Panc1 (cell line): ENCODE measurements at regions not wholly inside any gene's neighbourhood (a gene's known extent, or its start where the extent isn't known, plus 50 kb on each side); places are given as distances from the start of the nearest gene placed in this dataset.

Source experiments
- ATAC-seq: fragments of 200-7000 bp; cut with Tn5 transposase; 2 replicates; pipeline ENCODE4 v1.9.1; 2020; ENCODE audit warnings: mild to moderate bottlenecking, moderate library complexity
- BruUV-seq: library from RNA; stranded (reverse); fragments of 400-500 nt; replicated peaks from 2 replicates; lab custom pipeline; 2021; lab: Mats Ljungman, UMichigan
- CTCF ChIA-PET: fragments of 300-600 bp; sonication (Branson Sonifier 250); formaldehyde crosslinking; loops from one replicate; lab custom pipeline; 2022; ENCODE audit warnings: antibody characterized with exemption; lab: Charles Lee
- POLR2A ChIA-PET: fragments of 300-600 bp; sonication (Branson Sonifier 250); formaldehyde crosslinking; loops from one replicate; lab custom pipeline; 2022; ENCODE audit warnings: antibody characterized with exemption; lab: Charles Lee
- DNase-seq: peaks from one replicate; pipeline ENCODE4 v3.0.0-alpha.2; 2010; ENCODE audit warnings: low read depth, low spot score
- H3K27ac ChIP-seq: 2 replicates; pipeline ENCODE4 v1.5.1; 2011; ENCODE audit warnings: mild to moderate bottlenecking, low read length, inconsistent platforms
- H3K27me3 ChIP-seq: fragments of 200-500 bp; sonication (Bioruptor generic); 2 replicates; pipeline ENCODE4 v1.6.0; 2014; ENCODE audit warnings: low read length, inconsistent platforms; ENCODE audit not compliant: control insufficient read depth, insufficient read depth
- H3K36me3 ChIP-seq: fragments of 200-500 bp; sonication (Bioruptor generic); 2 replicates; pipeline ENCODE4 v1.5.1; 2014; ENCODE audit warnings: inconsistent platforms, mild to moderate bottlenecking, low read length, moderate library complexity; ENCODE audit not compliant: control insufficient read depth, insufficient read depth
- H3K4me1 ChIP-seq: 2 replicates; pipeline ENCODE4 v1.5.1; 2011; ENCODE audit warnings: inconsistent platforms, mild to moderate bottlenecking, low read length, moderate library complexity; ENCODE audit not compliant: control insufficient read depth, insufficient read depth
- H3K4me3 ChIP-seq, 2 experiments: 2 replicates each; pipeline ENCODE4 v1.5.1; 2011 to 2012; ENCODE audit warnings: low read depth in 2 of 2, low read length in 2 of 2, mild to moderate bottlenecking in 2 of 2, inconsistent platforms in 1 of 2, moderate library complexity in 1 of 2
- H3K9me3 ChIP-seq: fragments of 200-500 bp; sonication (Bioruptor generic); 2 replicates; pipeline ENCODE4 v1.5.1; 2014; ENCODE audit warnings: low read depth, mild to moderate bottlenecking, inconsistent platforms, low read length, moderate library complexity; ENCODE audit not compliant: control insufficient read depth, insufficient read depth
- POLR2AphosphoS5 ChIP-seq: IDR thresholded peaks from 2 replicates; pipeline ENCODE4 v1.6.1; 2012; ENCODE audit warnings: mild to moderate bottlenecking, low read depth, low read length, moderate library complexity
- SIN3A ChIP-seq: IDR thresholded peaks from 2 replicates; pipeline ENCODE4 v1.6.1; 2012; ENCODE audit warnings: low read depth, mild to moderate bottlenecking, low read length, moderate library complexity, borderline replicate concordance; ENCODE audit not compliant: insufficient read depth
- TCF7L2 ChIP-seq: IDR thresholded peaks from 2 replicates; pipeline ENCODE4 v1.6.1; 2011; ENCODE audit warnings: mild to moderate bottlenecking, low read depth, low read length, inconsistent platforms
- in situ Hi-C: cut with HindIII; loops from 2 replicates; pipeline ENCODE4 v1.10.0; 2016; ENCODE audit warnings: low sequenced_read_pairs, low pct_unique_long_range_greater_than_20kb
- intact Hi-C: fragments of 100-400 bp; cut with micrococcal nuclease; formaldehyde crosslinking; loops from one replicate; pipeline ENCODE4 v1.10.0; 2022; ENCODE audit not compliant: unreplicated experiment
- TF ChIP-seq, protein P1 (sequence below), 2 experiments: IDR thresholded peaks; 2 replicates each; pipeline ENCODE4 v1.6.1; 2011 to 2012; ENCODE audit warnings: low read depth in 2 of 2, control low read depth in 1 of 2, low read length in 1 of 2, mild to moderate bottlenecking in 1 of 2, moderate library complexity in 1 of 2; ENCODE audit not compliant: insufficient read depth in 1 of 2
- TF ChIP-seq, protein P2 (sequence below): fragments of 450-650 bp; IDR thresholded peaks from 2 replicates; pipeline ENCODE4 v1.5.1; 2017; ENCODE audit warnings: mild to moderate bottlenecking

DNA sequence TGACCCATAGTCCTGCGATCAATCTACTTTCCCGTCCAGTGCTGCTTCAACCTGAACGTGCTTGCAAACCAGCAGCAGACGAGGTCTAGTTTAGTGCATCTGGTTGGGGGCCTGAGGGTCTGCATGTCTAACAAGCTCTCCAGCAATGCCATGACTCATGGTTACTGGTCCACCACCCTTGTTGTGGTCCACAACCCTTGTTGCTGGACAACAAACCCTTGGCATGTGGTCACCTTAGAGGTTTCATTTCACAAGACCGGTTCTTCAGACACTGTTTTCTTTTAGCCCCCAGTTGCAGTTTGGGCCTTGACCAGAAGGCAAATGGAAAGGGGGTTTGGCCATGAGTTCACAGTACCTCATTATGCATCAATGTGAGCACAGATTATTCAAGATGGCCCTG is 424.8 kb downstream of the QKI start:
- POLR2A ChIA-PET = no interaction called here

DNA sequence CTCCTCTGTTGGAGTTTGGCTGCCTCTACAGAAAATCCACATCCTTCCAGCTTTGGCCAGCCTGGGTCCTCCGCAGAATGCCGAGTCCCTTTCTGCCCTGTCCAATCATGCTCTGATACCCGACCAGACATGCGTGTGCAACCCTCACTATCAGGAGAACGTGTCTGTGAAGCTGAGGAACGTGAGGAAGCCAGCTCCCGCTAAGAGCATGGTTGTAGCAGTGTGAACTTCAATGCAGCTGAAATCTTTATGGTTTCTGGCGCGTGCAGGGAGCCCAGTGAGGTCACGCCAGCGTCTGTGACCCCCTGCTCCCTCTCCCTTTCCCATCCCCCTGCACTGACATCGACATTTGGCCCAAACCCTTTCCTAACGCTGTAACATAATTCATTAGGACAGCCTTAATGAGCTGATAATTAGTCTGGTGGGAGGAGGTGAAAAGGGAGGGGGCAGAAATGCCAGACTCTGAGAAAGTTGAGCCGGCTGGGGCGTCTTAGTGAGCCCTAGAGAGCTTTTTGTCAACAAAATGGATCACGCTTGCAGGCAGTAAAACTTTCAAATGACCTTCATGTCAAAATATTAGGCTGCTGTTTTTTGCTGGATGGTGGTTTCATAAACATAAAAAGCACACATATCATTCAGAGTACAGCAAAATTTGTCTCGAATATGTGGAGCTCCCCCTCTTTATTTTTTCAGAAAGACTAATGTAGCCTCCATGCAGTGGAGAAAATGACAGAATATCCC is 423.3 kb downstream of the QKI start:
- H3K27ac ChIP-seq = no peak overlapping the region
- TF ChIP-seq, protein P1, sequence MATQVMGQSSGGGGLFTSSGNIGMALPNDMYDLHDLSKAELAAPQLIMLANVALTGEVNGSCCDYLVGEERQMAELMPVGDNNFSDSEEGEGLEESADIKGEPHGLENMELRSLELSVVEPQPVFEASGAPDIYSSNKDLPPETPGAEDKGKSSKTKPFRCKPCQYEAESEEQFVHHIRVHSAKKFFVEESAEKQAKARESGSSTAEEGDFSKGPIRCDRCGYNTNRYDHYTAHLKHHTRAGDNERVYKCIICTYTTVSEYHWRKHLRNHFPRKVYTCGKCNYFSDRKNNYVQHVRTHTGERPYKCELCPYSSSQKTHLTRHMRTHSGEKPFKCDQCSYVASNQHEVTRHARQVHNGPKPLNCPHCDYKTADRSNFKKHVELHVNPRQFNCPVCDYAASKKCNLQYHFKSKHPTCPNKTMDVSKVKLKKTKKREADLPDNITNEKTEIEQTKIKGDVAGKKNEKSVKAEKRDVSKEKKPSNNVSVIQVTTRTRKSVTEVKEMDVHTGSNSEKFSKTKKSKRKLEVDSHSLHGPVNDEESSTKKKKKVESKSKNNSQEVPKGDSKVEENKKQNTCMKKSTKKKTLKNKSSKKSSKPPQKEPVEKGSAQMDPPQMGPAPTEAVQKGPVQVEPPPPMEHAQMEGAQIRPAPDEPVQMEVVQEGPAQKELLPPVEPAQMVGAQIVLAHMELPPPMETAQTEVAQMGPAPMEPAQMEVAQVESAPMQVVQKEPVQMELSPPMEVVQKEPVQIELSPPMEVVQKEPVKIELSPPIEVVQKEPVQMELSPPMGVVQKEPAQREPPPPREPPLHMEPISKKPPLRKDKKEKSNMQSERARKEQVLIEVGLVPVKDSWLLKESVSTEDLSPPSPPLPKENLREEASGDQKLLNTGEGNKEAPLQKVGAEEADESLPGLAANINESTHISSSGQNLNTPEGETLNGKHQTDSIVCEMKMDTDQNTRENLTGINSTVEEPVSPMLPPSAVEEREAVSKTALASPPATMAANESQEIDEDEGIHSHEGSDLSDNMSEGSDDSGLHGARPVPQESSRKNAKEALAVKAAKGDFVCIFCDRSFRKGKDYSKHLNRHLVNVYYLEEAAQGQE (IDR thresholded peaks at IDR 0.05; ENCODE audit: insufficient read depth in 1 of 2, low read depth in 2 of 2, low read length in 1 of 2) = no peak
- TF ChIP-seq, protein P2, sequence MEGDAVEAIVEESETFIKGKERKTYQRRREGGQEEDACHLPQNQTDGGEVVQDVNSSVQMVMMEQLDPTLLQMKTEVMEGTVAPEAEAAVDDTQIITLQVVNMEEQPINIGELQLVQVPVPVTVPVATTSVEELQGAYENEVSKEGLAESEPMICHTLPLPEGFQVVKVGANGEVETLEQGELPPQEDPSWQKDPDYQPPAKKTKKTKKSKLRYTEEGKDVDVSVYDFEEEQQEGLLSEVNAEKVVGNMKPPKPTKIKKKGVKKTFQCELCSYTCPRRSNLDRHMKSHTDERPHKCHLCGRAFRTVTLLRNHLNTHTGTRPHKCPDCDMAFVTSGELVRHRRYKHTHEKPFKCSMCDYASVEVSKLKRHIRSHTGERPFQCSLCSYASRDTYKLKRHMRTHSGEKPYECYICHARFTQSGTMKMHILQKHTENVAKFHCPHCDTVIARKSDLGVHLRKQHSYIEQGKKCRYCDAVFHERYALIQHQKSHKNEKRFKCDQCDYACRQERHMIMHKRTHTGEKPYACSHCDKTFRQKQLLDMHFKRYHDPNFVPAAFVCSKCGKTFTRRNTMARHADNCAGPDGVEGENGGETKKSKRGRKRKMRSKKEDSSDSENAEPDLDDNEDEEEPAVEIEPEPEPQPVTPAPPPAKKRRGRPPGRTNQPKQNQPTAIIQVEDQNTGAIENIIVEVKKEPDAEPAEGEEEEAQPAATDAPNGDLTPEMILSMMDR = no peak
- no peak for TF ChIP-seq POLR2AphosphoS5
- TF ChIP-seq TCF7L2 = no peak
- TF ChIP-seq SIN3A = no peak
- intact Hi-C loops (no loop called here), in situ Hi-C loops (no loop called here)
- no peak overlapping the region for H3K4me3 ChIP-seq
- no TSS peak for BruUV-seq
- DNase-seq = no peak
- 0 out of 2 replicates have a peak, but pooled peaks cover 4% of the 10 kb centered on the region for H3K4me1 ChIP-seq
- ChIA-PET POLR2A (no interaction called here), CTCF (no interaction called here)
- no peaks in the 10 kb centered on the region; the same call in 1 of the 2 replicates for H3K36me3 ChIP-seq
- H3K27me3 ChIP-seq = no peaks in the 10 kb centered on the region
- H3K9me3 ChIP-seq = no peaks in the 10 kb centered on the region
- no peak for ATAC-seq

More for the DNA sequence above, 424.8 kb downstream of the QKI start:
- ATAC-seq (no peak), DNase-seq (no peak)
- no peak overlapping the region for H3K4me3 ChIP-seq
- H3K9me3 ChIP-seq = no peaks in the 10 kb centered on the region
- CTCF ChIA-PET = no interaction called here
- H3K27ac ChIP-seq = no peak overlapping the region
- in situ Hi-C loops = no loop called here
- no peak for TF ChIP-seq SIN3A
- TF ChIP-seq, protein P1 (IDR thresholded peaks at IDR 0.05; ENCODE audit: insufficient read depth in 1 of 2, low read depth in 2 of 2, low read length in 1 of 2) = no peak
- intact Hi-C loops = no loop called here
- H3K4me1 ChIP-seq = 0 out of 2 replicates have a peak, but pooled peaks cover 4% of the 10 kb centered on the region
- H3K27me3 ChIP-seq = no peaks in the 10 kb centered on the region
- no TSS peak for BruUV-seq
- no peaks in the 10 kb centered on the region; the same call in 1 of the 2 replicates for H3K36me3 ChIP-seq
